ENCODE measurements at regions not wholly inside any gene's neighbourhood (a gene's known extent, or its start where the extent isn't known, plus 50 kb on each side); places are given as distances from the start of the nearest gene placed in this dataset.

DNA sequence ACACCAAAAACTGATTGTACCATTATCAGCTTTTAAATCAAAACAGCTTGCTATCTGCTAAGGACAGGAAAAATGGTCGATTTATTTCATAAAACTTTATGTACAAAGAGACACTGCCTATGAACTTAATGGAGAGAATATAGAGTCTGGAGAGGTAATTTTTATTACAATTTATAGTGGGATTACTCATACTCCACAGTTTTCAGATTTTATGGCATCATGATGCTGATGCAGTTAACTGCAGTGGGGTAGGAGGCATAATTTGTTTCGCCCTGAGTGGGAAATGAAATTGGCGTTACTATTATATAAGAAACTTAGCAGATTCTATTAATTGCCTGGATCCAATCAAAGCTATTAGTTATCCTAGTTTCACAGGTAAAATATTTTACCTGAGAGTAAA, 301.4 kb downstream of the KLF12 start:
- no peak for TF ChIP-seq SIN3A (IDR thresholded peaks at IDR 0.05; ENCODE audit: borderline replicate concordance, insufficient read depth, low read length)
- TF ChIP-seq POLR2AphosphoS5 (IDR thresholded peaks at IDR 0.05; ENCODE audit: low read depth, low read length), result no peak
- no peak for TF ChIP-seq REST (IDR thresholded peaks at IDR 0.05; ENCODE audit: insufficient read depth in 1 of 2, low read depth in 2 of 2, low read length in 2 of 2)
- no peak for TF ChIP-seq FOXP2 (optimal IDR thresholded peaks at IDR 0.05; ENCODE audit: borderline replicate concordance, extremely low read depth, extremely low read length, insufficient read depth)
- TF ChIP-seq TAF1 (IDR thresholded peaks at IDR 0.05; ENCODE audit: borderline replicate concordance, insufficient read depth, low read length), result no peak

Measured in PFSK-1 (cell line).